ENCODE measurements at regions not wholly inside any gene's neighbourhood (a gene's known extent, or its start where the extent isn't known, plus 50 kb on each side); places are given as distances from the start of the nearest gene placed in this dataset.
"Not testable (repeated sequence)": the region's sequence is repeated elsewhere in the genome, so short reads cannot be mapped to it uniquely, and the experiment has no call there.

GRCh38 chr3:86389759-86390158 is 601.2 kb downstream of the VGLL3 start:
- CTCF ChIA-PET (ENCODE audit: partially characterized antibody): not testable (repeated sequence)

GRCh38 chr3:86388820-86389219 is 602.1 kb downstream of the VGLL3 start:
- ChIA-PET POLR2A (ENCODE audit: partially characterized antibody) (no interaction called here), CTCF (ENCODE audit: partially characterized antibody) (interaction anchor here (1.6 kb wide), 1 partner anchor 10 kb away, joined by 3 read pairs; no protein-coding TSS in a partner anchor)
- no peaks in the 10 kb centered on the region for H3K9me3 ChIP-seq (ENCODE audit: control insufficient read depth in 1 of 2, low read length in 2 of 2)
- no peaks in the 10 kb centered on the region for H3K27me3 ChIP-seq (ENCODE audit: insufficient read depth, low read length)
- Mint-ChIP-seq H3K36me3 (no peaks in the 10 kb centered on the region), H3K27me3 (no peaks in the 10 kb centered on the region), H3K4me3 (no peak overlapping the region), H3K9me3 (peaks cover 0 to 20% (median 6%) of the 10 kb centered on the region in 8 donors), H3K4me1 (no peaks in the 10 kb centered on the region), H3K27ac (no peak overlapping the region)
- H3K27ac ChIP-seq (ENCODE audit: low read depth, low read length): no peak overlapping the region
- no peaks in the 10 kb centered on the region for H3K36me3 ChIP-seq (ENCODE audit: insufficient read depth, low read length)
- no peak for DNase-seq
- intact Hi-C loops (cut with micrococcal nuclease): no loop called here
- no peaks in the 10 kb centered on the region for H3K4me1 ChIP-seq (ENCODE audit: insufficient read depth, low read length)
- no peak overlapping the region for H3K4me3 ChIP-seq (ENCODE audit: low read length in 2 of 2)

More at GRCh38 chr3:86389759-86390158, 601.2 kb downstream of the VGLL3 start:
- H3K27me3 ChIP-seq (ENCODE audit: insufficient read depth, low read length); intact Hi-C loops (cut with micrococcal nuclease); H3K27ac Mint-ChIP-seq; H3K4me3 ChIP-seq (ENCODE audit: low read length in 2 of 2); H3K9me3 ChIP-seq (ENCODE audit: control insufficient read depth in 1 of 2, low read length in 2 of 2); POLR2A ChIA-PET (ENCODE audit: partially characterized antibody); H3K27me3 Mint-ChIP-seq; DNase-seq; H3K4me1 Mint-ChIP-seq; H3K4me3 Mint-ChIP-seq; H3K27ac ChIP-seq (ENCODE audit: low read depth, low read length); H3K4me1 ChIP-seq (ENCODE audit: insufficient read depth, low read length); H3K36me3 ChIP-seq (ENCODE audit: insufficient read depth, low read length); H3K36me3 Mint-ChIP-seq: not testable (repeated sequence)
- peaks cover 0 to 20% (median 7%) of the 10 kb centered on the region in 8 donors for H3K9me3 Mint-ChIP-seq

DNA sequence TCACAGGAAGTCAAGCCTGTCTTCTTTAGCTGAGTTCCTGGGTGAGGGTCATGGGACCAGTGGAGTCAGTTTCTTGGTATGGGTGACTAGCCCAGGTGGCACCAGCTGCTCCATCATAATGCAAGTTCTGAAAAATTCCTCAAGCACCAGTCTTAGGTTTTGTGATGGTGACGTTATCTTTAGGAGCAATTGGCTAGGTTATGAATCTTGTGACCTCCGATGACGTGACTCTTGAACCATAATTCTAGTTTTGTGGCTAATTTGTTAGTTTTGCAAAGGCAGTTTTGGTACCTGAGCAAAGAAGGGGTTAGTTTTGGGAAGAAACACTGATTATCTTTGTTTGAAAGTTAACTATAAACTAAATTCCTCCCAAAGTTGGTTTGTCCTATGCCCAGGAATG is 608.4 kb downstream of the VGLL3 start:
- H3K27ac ChIP-seq (ENCODE audit: low read depth, low read length): no peak overlapping the region
- no peaks in the 10 kb centered on the region for H3K27me3 Mint-ChIP-seq
- POLR2A ChIA-PET (ENCODE audit: partially characterized antibody): no interaction called here
- H3K4me1 ChIP-seq (ENCODE audit: insufficient read depth, low read length): no peaks in the 10 kb centered on the region
- intact Hi-C loops (cut with micrococcal nuclease): no loop called here
- no peak overlapping the region for H3K27ac Mint-ChIP-seq
- DNase-seq: no peak
- peaks cover 2 to 24% (median 13%) of the 10 kb centered on the region in 8 donors for H3K9me3 Mint-ChIP-seq
- H3K36me3 Mint-ChIP-seq: no peaks in the 10 kb centered on the region
- no peak overlapping the region for H3K4me3 Mint-ChIP-seq
- H3K36me3 ChIP-seq (ENCODE audit: insufficient read depth, low read length): no peaks in the 10 kb centered on the region
- no peaks in the 10 kb centered on the region for H3K4me1 Mint-ChIP-seq
- no peak overlapping the region for H3K4me3 ChIP-seq (ENCODE audit: low read length in 2 of 2)
- H3K9me3 ChIP-seq (ENCODE audit: control insufficient read depth in 1 of 2, low read length in 2 of 2): no peaks in the 10 kb centered on the region
- CTCF ChIA-PET (ENCODE audit: partially characterized antibody): no interaction called here
- no peaks in the 10 kb centered on the region for H3K27me3 ChIP-seq (ENCODE audit: insufficient read depth, low read length)

DNA sequence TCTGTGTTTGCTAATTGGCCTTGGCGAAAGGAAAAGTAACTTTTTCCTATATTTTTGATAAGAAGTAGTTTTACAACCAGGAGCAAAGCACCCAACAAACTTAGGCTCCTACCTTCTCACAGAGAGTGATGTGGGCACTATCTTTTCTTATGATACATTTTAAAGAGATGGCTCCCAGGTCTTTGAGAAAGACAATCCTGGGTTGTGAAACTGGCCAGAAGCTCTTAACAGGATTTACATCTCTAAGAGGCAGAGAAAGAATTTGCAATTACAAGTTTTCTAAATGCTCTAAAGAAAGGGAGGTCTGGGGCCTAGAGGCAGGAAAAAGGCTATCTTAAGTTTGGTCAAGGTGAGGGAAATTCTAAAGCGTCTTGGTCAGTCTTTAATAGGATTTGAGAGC is 609.7 kb downstream of the VGLL3 start:
- intact Hi-C loops (cut with micrococcal nuclease): no loop called here
- H3K36me3 ChIP-seq (ENCODE audit: insufficient read depth, low read length): no peaks in the 10 kb centered on the region
- Mint-ChIP-seq H3K27me3 (no peaks in the 10 kb centered on the region), H3K27ac (no peak overlapping the region), H3K9me3 (peaks cover 4 to 24% (median 13%) of the 10 kb centered on the region in 8 donors), H3K4me1 (no peaks in the 10 kb centered on the region), H3K4me3 (no peak overlapping the region), H3K36me3 (no peaks in the 10 kb centered on the region)
- POLR2A ChIA-PET (ENCODE audit: partially characterized antibody): no interaction called here
- no peaks in the 10 kb centered on the region for H3K4me1 ChIP-seq (ENCODE audit: insufficient read depth, low read length)
- CTCF ChIA-PET (ENCODE audit: partially characterized antibody): no interaction called here
- no peak for DNase-seq
- no peaks in the 10 kb centered on the region for H3K9me3 ChIP-seq (ENCODE audit: control insufficient read depth in 1 of 2, low read length in 2 of 2)
- no peak overlapping the region for H3K4me3 ChIP-seq (ENCODE audit: low read length in 2 of 2)
- no peak overlapping the region for H3K27ac ChIP-seq (ENCODE audit: low read depth, low read length)
- H3K27me3 ChIP-seq (ENCODE audit: insufficient read depth, low read length): no peaks in the 10 kb centered on the region

- no peaks in the 10 kb centered on the region for H3K36me3 Mint-ChIP-seq
- H3K9me3 Mint-ChIP-seq: peaks cover 4 to 26% (median 11%) of the 10 kb centered on the region in 8 donors
- H3K4me1 Mint-ChIP-seq: no peaks in the 10 kb centered on the region
- Histone ChIP-seq H3K36me3 (ENCODE audit: insufficient read depth, low read length) (no peaks in the 10 kb centered on the region), H3K27ac (ENCODE audit: low read depth, low read length) (no peak overlapping the region), H3K27me3 (ENCODE audit: insufficient read depth, low read length) (no peaks in the 10 kb centered on the region), H3K4me3 (ENCODE audit: low read length in 2 of 2) (no peak overlapping the region), H3K9me3 (ENCODE audit: control insufficient read depth in 1 of 2, low read length in 2 of 2) (no peaks in the 10 kb centered on the region), H3K4me1 (ENCODE audit: insufficient read depth, low read length) (no peaks in the 10 kb centered on the region)
- intact Hi-C loops (cut with micrococcal nuclease): no loop called here
- DNase-seq: no peak
- no peak overlapping the region for H3K4me3 Mint-ChIP-seq
- H3K27me3 Mint-ChIP-seq: no peaks in the 10 kb centered on the region
- ChIA-PET CTCF (ENCODE audit: partially characterized antibody) (interaction anchor here (0.9 kb wide), 1 partner anchor 9 kb away, joined by 3 read pairs; no protein-coding TSS in a partner anchor), POLR2A (ENCODE audit: partially characterized antibody) (no interaction called here)
- H3K27ac Mint-ChIP-seq: no peak overlapping the region
Observed at GRCh38 chr3:86379280-86379679, 611.7 kb downstream of the VGLL3 start.

- H3K4me1 ChIP-seq (ENCODE audit: insufficient read depth, low read length): no peaks in the 10 kb centered on the region
- no peaks in the 10 kb centered on the region for H3K9me3 ChIP-seq (ENCODE audit: control insufficient read depth in 1 of 2, low read length in 2 of 2)
- no peak overlapping the region for H3K4me3 Mint-ChIP-seq
- no peak overlapping the region for H3K27ac ChIP-seq (ENCODE audit: low read depth, low read length)
- ChIA-PET POLR2A (ENCODE audit: partially characterized antibody) (no interaction called here), CTCF (ENCODE audit: partially characterized antibody) (interaction anchor here (0.9 kb wide), 1 partner anchor 10 kb away, joined by 3 read pairs; no protein-coding TSS in a partner anchor)
- H3K27me3 ChIP-seq (ENCODE audit: insufficient read depth, low read length): no peaks in the 10 kb centered on the region
- no peaks in the 10 kb centered on the region for H3K36me3 ChIP-seq (ENCODE audit: insufficient read depth, low read length)
- no peaks in the 10 kb centered on the region for H3K36me3 Mint-ChIP-seq
- no peaks in the 10 kb centered on the region for H3K27me3 Mint-ChIP-seq
- no peak overlapping the region for H3K27ac Mint-ChIP-seq
- H3K9me3 Mint-ChIP-seq: peaks cover 4 to 26% (median 11%) of the 10 kb centered on the region in 8 donors
- H3K4me3 ChIP-seq (ENCODE audit: low read length in 2 of 2): no peak overlapping the region
- DNase-seq: no peak
- intact Hi-C loops (cut with micrococcal nuclease): no loop called here
- H3K4me1 Mint-ChIP-seq: no peaks in the 10 kb centered on the region
Observed at GRCh38 chr3:86378829-86379228, 612.1 kb downstream of the VGLL3 start.

DNA sequence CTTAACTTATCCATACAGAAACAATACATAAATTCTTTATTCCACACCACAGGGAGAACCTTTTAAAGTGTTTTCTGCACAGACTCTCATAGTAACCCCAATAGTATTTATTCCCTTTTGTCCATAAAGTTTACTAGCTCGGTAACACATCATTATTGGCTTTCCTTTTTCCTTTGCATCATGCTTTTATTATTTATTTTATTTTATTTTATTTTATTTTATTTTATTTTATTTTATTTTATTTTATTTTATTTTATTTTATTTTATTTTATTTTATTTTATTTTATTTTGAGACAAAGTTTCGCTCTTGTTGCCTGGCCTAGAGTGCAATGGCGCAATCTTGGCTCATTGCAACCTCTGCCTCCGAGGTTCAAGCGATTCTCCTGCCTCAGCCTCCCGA is 655.4 kb downstream of the VGLL3 start:
- CTCF ChIA-PET (ENCODE audit: partially characterized antibody); POLR2A ChIA-PET (ENCODE audit: partially characterized antibody); H3K27ac Mint-ChIP-seq; H3K4me3 ChIP-seq (ENCODE audit: low read length in 2 of 2); H3K27me3 ChIP-seq (ENCODE audit: insufficient read depth, low read length); H3K27me3 Mint-ChIP-seq; H3K36me3 Mint-ChIP-seq; H3K4me1 ChIP-seq (ENCODE audit: insufficient read depth, low read length); H3K36me3 ChIP-seq (ENCODE audit: insufficient read depth, low read length); H3K27ac ChIP-seq (ENCODE audit: low read depth, low read length); intact Hi-C loops (cut with micrococcal nuclease); H3K4me3 Mint-ChIP-seq; DNase-seq; H3K9me3 ChIP-seq (ENCODE audit: control insufficient read depth in 1 of 2, low read length in 2 of 2); H3K4me1 Mint-ChIP-seq: not testable (repeated sequence)
- H3K9me3 Mint-ChIP-seq: peaks cover 0 to 16% (median 7%) of the 10 kb centered on the region in 8 donors

DNA sequence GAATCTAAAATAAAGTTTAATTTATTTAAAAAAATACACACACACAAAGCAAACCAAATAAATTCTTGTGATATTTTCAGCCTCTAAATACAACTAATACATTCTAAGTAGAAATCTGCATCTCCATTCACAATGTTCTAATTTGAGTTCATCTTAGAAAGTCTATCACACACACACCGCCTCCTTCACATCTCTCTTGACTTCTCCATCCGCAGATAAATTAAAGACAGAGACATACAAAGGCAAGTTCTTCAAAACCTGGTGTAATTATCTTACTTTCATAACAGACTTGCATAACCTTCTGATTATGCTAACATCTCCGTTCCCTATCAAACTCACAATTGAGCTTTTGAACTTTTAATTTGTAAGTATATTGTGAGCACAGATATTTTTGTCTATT is 657.3 kb downstream of the VGLL3 start:
- H3K36me3 Mint-ChIP-seq: no peaks in the 10 kb centered on the region
- ChIA-PET CTCF (ENCODE audit: partially characterized antibody) (no interaction called here), POLR2A (ENCODE audit: partially characterized antibody) (no interaction called here)
- Histone ChIP-seq H3K4me3 (ENCODE audit: low read length in 2 of 2) (no peak overlapping the region), H3K4me1 (ENCODE audit: insufficient read depth, low read length) (no peaks in the 10 kb centered on the region), H3K27me3 (ENCODE audit: insufficient read depth, low read length) (no peaks in the 10 kb centered on the region), H3K36me3 (ENCODE audit: insufficient read depth, low read length) (no peaks in the 10 kb centered on the region), H3K9me3 (ENCODE audit: control insufficient read depth in 1 of 2, low read length in 2 of 2) (no peaks in the 10 kb centered on the region), H3K27ac (ENCODE audit: low read depth, low read length) (no peak overlapping the region)
- no peaks in the 10 kb centered on the region for H3K27me3 Mint-ChIP-seq
- H3K9me3 Mint-ChIP-seq: peaks cover 0 to 14% (median 6%) of the 10 kb centered on the region in 8 donors
- no peak for DNase-seq
- no peak overlapping the region for H3K4me3 Mint-ChIP-seq
- H3K4me1 Mint-ChIP-seq: no peaks in the 10 kb centered on the region
- H3K27ac Mint-ChIP-seq: no peak overlapping the region
- intact Hi-C loops (cut with micrococcal nuclease): no loop called here
